GM18858 (cell line): ENCODE measurements at regions not wholly inside any gene's neighbourhood (a gene's known extent, or its start where the extent isn't known, plus 50 kb on each side); places are given as distances from the start of the nearest gene placed in this dataset.
A peak's percentile ranks its signal among the peaks of the same experiment; 100 is the strongest.

Experiments
- ATAC-seq: cut with Tn5 transposase; IDR thresholded peaks from one replicate; pipeline ENCODE4 v1.9.1; 2021; ENCODE audit not compliant: unreplicated experiment

GRCh38 chr1:163257763-163258162 lies 55.0 kb upstream of the RGS5 start:
- no peak for ATAC-seq

GRCh38 chr1:163258181-163258580 lies 55.5 kb upstream of the RGS5 start:
- ATAC-seq = no peak

- ATAC-seq = peak; percentile 61
Measured at GRCh38 chr1:163263818-163264655, 57.7 kb upstream of the NUF2 start.

GRCh38 chr1:163265547-163265946 lies 56.2 kb upstream of the NUF2 start:
- no peak for ATAC-seq

GRCh38 chr1:163267962-163268361 lies 53.8 kb upstream of the NUF2 start:
- no peak for ATAC-seq

GRCh38 chr1:163271535-163271934 lies 50.2 kb upstream of the NUF2 start:
- no peak for ATAC-seq
